Peyer's patch (tissue), 4 donors: ENCODE measurements at regions not wholly inside any gene's neighbourhood (a gene's known extent, or its start where the extent isn't known, plus 50 kb on each side); places are given as distances from the start of the nearest gene placed in this dataset.

ENCODE experiments used
- CTCF ChIP-seq, 6 experiments: fragments of 450-650 bp in 4 of 6; fragments of 200-600 bp in 2 of 6; sonication (generic) in 1 of 6; IDR thresholded peaks; one replicate each; pipeline ENCODE4 v1.5.1; 2017 to 2019; ENCODE audit warnings: antibody characterized with exemption in 6 of 6, mild to moderate bottlenecking in 3 of 6, moderate library complexity in 1 of 6
- POLR2A ChIP-seq, 2 donors: fragments of 450-650 bp; IDR thresholded peaks; one replicate each; pipeline ENCODE4 v1.5.1; 2017; ENCODE audit warnings: antibody characterized with exemption in 2 of 2, mild to moderate bottlenecking in 2 of 2, moderate library complexity in 2 of 2

GRCh38 chr3:104901396-104901795 lies 465.3 kb upstream of the ALCAM start:
- no peak for TF ChIP-seq CTCF (IDR thresholded peaks at IDR 0.05)
- no peak for TF ChIP-seq POLR2A (IDR thresholded peaks at IDR 0.05)
